Psoas muscle (tissue), 7 donors: ENCODE measurements at regions not wholly inside any gene's neighbourhood (a gene's known extent, or its start where the extent isn't known, plus 50 kb on each side); places are given as distances from the start of the nearest gene placed in this dataset.

Experiments used
- ATAC-seq, 4 donors: fragments of 200-7000 bp; cut with Tn5 transposase; one replicate each; pipeline ENCODE4 v1.9.1; 2020; ENCODE audit warnings: moderate library complexity in 3 of 4, mild to moderate bottlenecking in 2 of 4
- DNase-seq, 2 donors: peaks; one replicate each; pipeline ENCODE4 v3.0.0-alpha.2; 2020
- H3K27ac ChIP-seq: fragments of 200-600 bp; one replicate; pipeline ENCODE4 v1.8.0; 2022
- H3K27me3 ChIP-seq, 3 donors: fragments of 200-600 bp in 1 of 3; one replicate each; pipeline versions ENCODE4 v1.6.1 to v1.8.0; 2013 to 2022; ENCODE audit warnings: low read length in 2 of 3, mild to moderate bottlenecking in 2 of 3, moderate library complexity in 1 of 3; ENCODE audit not compliant: insufficient read depth in 3 of 3
- H3K36me3 ChIP-seq, 2 donors: fragments of 200-600 bp in 1 of 2; one replicate each; pipeline versions ENCODE4 v1.6.1 to v1.8.0; 2013 to 2022; ENCODE audit warnings: low read depth in 1 of 2, mild to moderate bottlenecking in 1 of 2, moderate library complexity in 1 of 2; ENCODE audit not compliant: insufficient read depth in 1 of 2
- H3K4me1 ChIP-seq: fragments of 200-600 bp; one replicate; pipeline ENCODE4 v1.8.0; 2022
- H3K4me3 ChIP-seq: fragments of 200-600 bp; one replicate; pipeline ENCODE4 v1.8.0; 2022; ENCODE audit warnings: mild to moderate bottlenecking
- H3K9me3 ChIP-seq: fragments of 200-600 bp; one replicate; pipeline ENCODE4 v1.8.0; 2022
- CTCF ChIP-seq: fragments of 200-600 bp; IDR thresholded peaks from one replicate; pipeline ENCODE4 v1.8.0; 2022; ENCODE audit warnings: antibody characterized with exemption
- WGBS, 3 donors: extraction: QIAGEN DNeasy Blood & Tissue Kit; methylation state at CpG; one replicate each; pipeline versions ENCODE4 v1.1.6 to v1.1.7; 2013; 5-methylcytosine and 5-hydroxymethylcytosine counted together
- intact Hi-C, 2 donors: fragments of 100-400 bp; cut with DNase I; formaldehyde crosslinking; loops; one replicate each; pipeline versions ENCODE4 v1.11.0 to v1.14.2; 2022
- donor health status: healthy with polysubstance abuse.
- donor health status: DM: no; HTN: no; CAD: no; lungs with moderate emphysema.
- donor health status: Bipolar disorder and iron deficiency.
- donor health status: healthy.
- donor health status: DM: yes; HTN: yes; CAD: no.
- donor health status: DM: no; HTN: no; CAD: no.
- donor health status: DM: yes; HTN: yes; CAD: no.

- TF ChIP-seq CTCF, result no peak
- intact Hi-C loops, result no loop called here
- H3K27me3 ChIP-seq, result no peaks in the 10 kb centered on the region
- ATAC-seq (no peak), DNase-seq (no peak)
- H3K36me3 ChIP-seq, result no peaks in the 10 kb centered on the region
- peaks cover 9% of the 10 kb centered on the region for H3K9me3 ChIP-seq
- peaks cover 11% of the 10 kb centered on the region for H3K4me1 ChIP-seq
- peak overlapping the region; percentile 76 for H3K27ac ChIP-seq
- 82 to 87% (median 83%) methylated on average over 5 of the region's 5 CpGs for WGBS, 3 donors
- no peak overlapping the region for H3K4me3 ChIP-seq
Observed at GRCh38 chr1:232890340-232890943, 60.0 kb upstream of the NTPCR start.

- Histone ChIP-seq H3K27me3 (no peaks in the 10 kb centered on the region), H3K4me3 (no peak overlapping the region), H3K9me3 (peaks cover 9% of the 10 kb centered on the region), H3K27ac (peak overlapping the region; percentile 76), H3K36me3 (no peaks in the 10 kb centered on the region), H3K4me1 (peaks cover 11% of the 10 kb centered on the region)
- no peak for TF ChIP-seq CTCF
- DNase-seq (no peak), ATAC-seq (peak; percentile 87 to 92 (median 90))
- whole genome bisulfite sequencing, 3 donors, result 29 to 52% (median 32%) methylated on average over 5 of the region's 5 CpGs
- intact Hi-C loops, result no loop called here
Observed at GRCh38 chr1:232891071-232891470, 59.3 kb upstream of the NTPCR start.

- ATAC-seq (peak; percentile 76 to 96 (median 89)), DNase-seq (no peak)
- Histone ChIP-seq H3K27me3 (no peaks in the 10 kb centered on the region), H3K9me3 (peaks cover 9% of the 10 kb centered on the region), H3K27ac (peak overlapping the region; percentile 76), H3K4me1 (peaks cover 11% of the 10 kb centered on the region), H3K4me3 (no peak overlapping the region), H3K36me3 (no peaks in the 10 kb centered on the region)
- intact Hi-C loops, result no loop called here
- 60 to 81% (median 61%) methylated on average over 6 of the region's 6 CpGs for WGBS, 3 donors
- no peak for TF ChIP-seq CTCF
Observed at GRCh38 chr1:232891656-232892317, 58.6 kb upstream of the NTPCR start.

GRCh38 chr1:232893481-232894313, 56.7 kb upstream of the NTPCR start:
- Histone ChIP-seq H3K36me3 (no peaks in the 10 kb centered on the region), H3K4me1 (peaks cover 11% of the 10 kb centered on the region), H3K27ac (no peak overlapping the region), H3K4me3 (no peak overlapping the region), H3K27me3 (no peaks in the 10 kb centered on the region), H3K9me3 (peaks cover 9% of the 10 kb centered on the region)
- intact Hi-C loops, result no loop called here
- no peak for ATAC-seq
- 81 to 93% (median 92%) methylated on average over 4 of the region's 4 CpGs for WGBS, 3 donors
- no peak for DNase-seq
- no peak for TF ChIP-seq CTCF
